IMR-90 (cell line): ENCODE measurements at regions not wholly inside any gene's neighbourhood (a gene's known extent, or its start where the extent isn't known, plus 50 kb on each side); places are given as distances from the start of the nearest gene placed in this dataset.

Experiments
- BHLHE40 ChIP-seq: fragments of 150-350 bp; IDR thresholded peaks from 2 replicates; pipeline ENCODE4 v1.6.1; 2016; ENCODE audit warnings: mild to moderate bottlenecking, low read depth, low read length
- CHD1 ChIP-seq: IDR thresholded peaks from 2 replicates; pipeline ENCODE4 v1.6.1; 2012; ENCODE audit warnings: low read depth, low read length, improper control_type of control experiment
- CTCF ChIP-seq: conservative IDR thresholded peaks from 2 replicates; pipeline ENCODE4 v1.5.1; 2012; ENCODE audit warnings: mild to moderate bottlenecking, low read depth, low read length, improper control_type of control experiment
- MXI1 ChIP-seq: IDR thresholded peaks from 2 replicates; pipeline ENCODE4 v1.6.1; 2012; ENCODE audit warnings: low read depth, mild to moderate bottlenecking, low read length, moderate library complexity, borderline replicate concordance

GRCh38 chr5:88094403-88094802, 174.2 kb downstream of the TMEM161B start:
- TF ChIP-seq MXI1, result no peak
- TF ChIP-seq BHLHE40, result no peak
- TF ChIP-seq CHD1, result no peak
- no peak for TF ChIP-seq CTCF
